GM21526 (cell line): ENCODE measurements at regions not wholly inside any gene's neighbourhood (a gene's known extent, or its start where the extent isn't known, plus 50 kb on each side); places are given as distances from the start of the nearest gene placed in this dataset.

Experiments used
- ATAC-seq: cut with Tn5 transposase; IDR thresholded peaks from one replicate; pipeline ENCODE4 v1.9.1; 2021; ENCODE audit warnings: moderate library complexity; ENCODE audit not compliant: unreplicated experiment, low FRiP score

GRCh38 chr6:6704103-6705060, 115.9 kb downstream of the LY86 start:
- ATAC-seq: no peak

- ATAC-seq: no peak
These were observed 116.5 kb downstream of the LY86 start for GRCh38 chr6:6705061-6705425.

DNA sequence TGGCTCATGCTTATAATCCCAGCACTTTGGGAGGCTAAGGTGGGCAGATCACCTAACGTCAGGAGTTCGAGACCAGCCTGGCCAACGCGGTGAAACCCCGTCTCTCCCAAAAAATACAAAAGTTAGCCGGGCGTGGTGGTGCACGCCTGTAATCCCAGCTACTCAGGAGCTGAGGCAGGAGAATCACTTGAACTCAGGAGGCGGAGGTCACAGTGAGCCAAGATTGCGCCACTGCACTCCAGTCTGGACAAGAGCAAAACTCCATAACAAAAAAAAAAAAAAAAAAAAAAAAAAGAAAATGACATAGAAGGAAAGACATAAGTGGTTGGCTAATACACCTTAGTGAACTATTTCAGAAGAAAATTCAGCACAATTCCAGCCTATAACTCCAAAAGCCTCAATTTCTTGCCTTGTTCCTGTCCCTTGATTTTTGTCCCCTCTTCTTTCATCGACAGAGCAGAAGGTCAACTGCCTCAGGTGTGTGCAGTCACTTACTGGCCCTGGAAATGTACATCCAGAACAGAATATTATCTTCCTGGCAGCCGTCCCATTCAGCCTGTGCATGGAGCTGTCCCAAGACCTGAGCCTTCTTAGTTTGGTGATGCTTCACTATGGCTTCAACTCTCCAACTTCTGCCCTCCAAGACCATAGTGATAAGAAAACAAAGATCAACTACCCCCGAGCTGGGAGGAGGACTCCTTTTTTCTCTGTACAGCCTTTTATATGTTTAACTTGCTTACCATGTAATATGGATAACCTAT, 117.6 kb downstream of the LY86 start:
- ATAC-seq: no peak

DNA sequence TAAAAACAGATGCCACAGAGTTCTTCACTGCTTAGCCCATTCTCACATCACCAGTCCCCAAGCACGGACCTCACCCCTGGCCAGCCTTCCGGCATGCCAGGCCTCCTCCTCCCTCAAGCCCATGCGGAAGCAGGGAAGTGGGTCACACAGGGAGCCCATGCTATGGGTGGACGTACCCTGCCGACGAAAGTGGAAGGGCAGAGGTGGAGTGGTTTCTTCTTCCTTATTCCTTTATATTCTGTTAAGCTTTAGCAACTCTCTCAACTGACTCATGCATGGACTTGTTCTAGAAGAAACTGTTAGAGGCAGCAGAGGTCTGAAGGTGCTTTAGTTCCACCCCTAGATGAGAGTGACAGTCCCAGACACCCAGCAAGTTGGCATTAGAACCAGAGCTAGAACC, 118.6 kb downstream of the LY86 start:
- ATAC-seq: no peak

GRCh38 chr6:6709106-6709505, 120.6 kb downstream of the LY86 start:
- no peak for ATAC-seq

GRCh38 chr6:6711031-6711785, 122.7 kb downstream of the LY86 start:
- ATAC-seq: no peak

DNA sequence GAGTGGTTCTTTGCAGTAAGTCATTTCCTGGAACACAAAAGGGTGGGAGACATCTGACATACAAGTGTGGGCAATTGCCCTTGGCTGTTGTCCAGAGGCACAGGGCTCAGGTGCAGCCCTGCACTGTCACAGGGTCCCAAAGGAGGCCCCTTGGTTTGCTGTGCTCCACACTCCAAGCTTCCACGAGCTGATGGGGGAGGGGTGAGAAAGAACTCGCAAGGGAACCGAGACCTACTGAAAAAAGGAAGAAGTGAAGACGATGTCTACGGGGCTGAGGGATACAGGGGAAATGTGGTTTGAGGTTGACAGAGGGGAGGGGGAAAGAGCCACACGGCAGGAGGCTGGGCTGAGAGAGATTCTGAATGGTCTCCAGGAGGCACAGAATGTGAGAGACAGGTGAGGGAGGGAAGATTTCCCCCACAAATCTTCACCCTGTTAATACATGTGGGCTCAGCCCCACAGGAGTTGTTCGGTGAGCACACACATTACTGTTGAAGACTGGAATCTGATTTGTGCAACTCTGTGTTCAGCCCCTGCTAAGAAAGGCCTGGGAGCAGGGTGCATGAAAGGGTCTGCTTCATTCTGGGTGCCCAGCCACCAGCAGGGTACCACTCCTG, 123.4 kb downstream of the LY86 start:
- no peak for ATAC-seq

DNA sequence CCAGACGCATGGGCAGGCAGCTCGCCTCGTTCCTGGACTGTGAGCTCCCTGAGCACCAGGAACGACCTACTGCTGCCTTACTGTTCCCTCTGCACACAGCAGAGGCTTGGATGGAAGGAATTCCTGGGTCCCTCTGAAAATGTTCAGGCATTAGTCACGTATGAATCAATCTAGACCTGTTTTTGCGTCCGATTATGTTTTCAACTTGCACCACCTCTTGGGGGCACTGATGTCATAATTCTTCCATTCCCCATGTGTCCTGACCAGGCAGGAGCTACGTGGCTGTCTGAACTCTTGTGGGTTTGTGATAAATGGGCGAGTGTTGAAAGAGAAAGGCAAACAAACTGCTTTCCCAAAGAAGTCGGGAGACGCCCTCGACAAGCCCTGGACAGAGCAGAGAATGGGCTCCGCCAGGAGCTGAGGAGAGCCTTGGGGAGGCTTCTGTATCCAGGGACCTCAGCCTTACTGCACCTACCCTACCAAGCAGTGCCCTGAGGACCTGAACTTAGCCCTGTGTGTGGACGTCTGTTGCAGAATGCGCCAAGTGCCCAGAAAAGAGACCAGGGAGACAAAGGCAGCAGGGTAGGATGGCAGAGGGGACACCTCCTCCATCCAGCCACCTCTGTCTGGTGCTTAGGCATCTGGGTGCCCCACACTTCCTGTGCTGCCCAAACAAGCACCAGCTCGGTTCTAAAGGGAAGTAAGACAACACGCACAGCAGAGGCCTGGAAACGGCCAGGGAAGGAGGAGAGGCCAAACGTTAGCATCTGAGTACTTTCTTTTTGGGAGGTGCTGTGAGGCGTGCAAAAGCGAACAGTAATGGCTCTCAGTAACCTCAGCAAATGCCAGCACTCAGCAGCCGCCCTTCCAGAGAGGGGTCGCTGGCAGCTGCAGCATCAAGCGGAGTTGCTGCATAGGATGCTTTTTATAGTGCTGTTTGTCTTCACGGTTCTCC, 124.2 kb downstream of the LY86 start:
- no peak for ATAC-seq

DNA sequence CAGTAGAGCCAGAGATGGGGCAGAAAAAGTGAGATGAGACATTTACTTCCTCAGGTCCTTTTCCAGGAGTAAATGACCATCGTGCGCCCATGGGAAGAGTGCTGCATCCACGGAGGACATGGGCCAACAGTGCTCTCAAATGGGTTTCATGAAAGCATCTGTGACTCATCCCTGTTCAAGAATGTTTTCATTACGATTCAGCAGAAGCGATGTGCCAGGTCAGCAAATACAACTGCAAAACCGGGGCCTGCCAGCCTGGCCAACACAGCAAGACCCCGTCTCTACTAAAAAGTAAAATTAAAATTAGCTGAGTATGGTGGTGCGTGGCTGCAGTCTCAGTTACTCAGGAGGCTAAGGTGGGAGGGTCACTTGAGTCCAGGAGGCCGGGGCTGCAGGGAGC, 125.1 kb downstream of the LY86 start:
- ATAC-seq: no peak

- ATAC-seq: no peak
These were observed 125.8 kb downstream of the LY86 start for GRCh38 chr6:6714118-6714897.

DNA sequence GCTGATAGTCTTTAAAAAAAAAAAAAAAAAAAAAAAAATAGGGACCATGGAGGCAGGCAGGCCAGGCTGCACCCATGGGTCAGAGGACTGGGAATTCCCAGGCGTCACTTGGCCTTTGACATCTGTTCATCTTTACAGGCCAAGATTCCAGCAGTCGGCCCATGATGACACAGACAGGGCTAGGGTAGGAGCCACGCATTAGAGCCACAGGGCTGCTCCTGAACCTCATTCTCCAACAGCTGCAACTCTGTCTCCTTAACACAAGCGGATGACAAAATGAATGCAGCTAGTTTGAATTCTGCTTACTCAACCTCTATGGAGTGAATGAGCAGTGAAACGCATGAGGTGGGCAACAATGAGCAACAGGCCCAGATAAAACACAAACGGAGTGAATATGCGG, 126.4 kb downstream of the LY86 start:
- ATAC-seq: no peak

DNA sequence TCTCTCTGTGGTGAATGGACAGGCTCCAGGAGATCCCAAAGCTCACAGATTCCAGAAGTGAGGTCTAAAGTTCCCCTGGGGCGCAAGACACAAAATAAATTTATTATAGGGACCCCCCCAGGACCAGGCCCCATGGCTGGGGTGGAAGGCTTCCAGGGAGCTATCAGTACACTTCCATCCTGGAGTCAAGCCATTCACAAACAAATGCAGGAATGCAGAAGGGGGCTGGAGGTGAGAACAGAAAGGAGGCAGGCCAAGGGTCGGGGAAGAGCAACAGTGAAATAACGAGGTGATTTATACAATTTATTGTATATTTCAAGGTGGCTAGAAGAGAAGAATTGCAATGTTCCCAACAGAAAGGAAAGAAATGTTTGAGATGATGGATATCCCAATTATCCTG, 126.9 kb downstream of the LY86 start:
- no peak for ATAC-seq

- no peak for ATAC-seq
These were observed 128.7 kb downstream of the LY86 start for GRCh38 chr6:6716998-6717763.

GRCh38 chr6:6717953-6718352, 129.4 kb downstream of the LY86 start:
- no peak for ATAC-seq

DNA sequence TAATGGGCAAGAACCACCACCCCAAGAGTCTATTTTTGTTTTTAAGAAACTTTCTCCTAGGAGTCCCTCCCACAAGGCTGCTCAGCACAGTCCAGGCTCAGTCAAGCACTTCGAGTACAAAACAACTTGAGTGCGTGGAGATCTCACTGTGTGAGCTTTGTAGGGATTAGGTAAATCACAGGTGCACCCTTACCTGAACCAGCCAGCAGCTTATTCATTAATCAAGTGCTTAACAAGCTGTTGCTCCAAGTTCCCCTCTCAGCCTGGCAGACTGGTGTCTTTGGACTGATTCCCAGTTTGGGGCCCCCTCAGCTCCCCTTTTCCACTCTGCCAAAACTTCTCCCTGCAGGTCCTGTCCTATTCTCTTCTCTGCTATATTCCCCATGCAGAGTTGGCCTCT, 133.1 kb downstream of the LY86 start:
- ATAC-seq: no peak

DNA sequence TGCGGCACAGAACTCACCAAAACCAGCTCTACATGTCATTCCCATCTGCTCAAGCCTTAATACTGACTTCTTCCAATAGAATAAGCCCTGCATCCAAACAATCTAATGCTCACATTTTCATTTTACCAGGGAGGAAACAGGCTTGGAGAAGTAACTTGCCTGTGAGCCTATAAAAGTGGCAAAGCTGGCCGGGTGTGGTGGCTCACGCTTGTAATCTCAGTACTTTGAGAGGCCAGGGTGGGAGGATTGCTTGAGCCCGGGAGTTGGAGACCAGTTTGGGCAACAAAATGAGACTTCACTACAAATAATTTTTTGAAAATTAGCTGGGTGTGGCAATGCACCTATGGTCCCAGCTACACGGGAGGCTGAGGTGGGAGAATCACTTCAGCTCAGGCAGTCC, 133.7 kb downstream of the LY86 start:
- no peak for ATAC-seq

DNA sequence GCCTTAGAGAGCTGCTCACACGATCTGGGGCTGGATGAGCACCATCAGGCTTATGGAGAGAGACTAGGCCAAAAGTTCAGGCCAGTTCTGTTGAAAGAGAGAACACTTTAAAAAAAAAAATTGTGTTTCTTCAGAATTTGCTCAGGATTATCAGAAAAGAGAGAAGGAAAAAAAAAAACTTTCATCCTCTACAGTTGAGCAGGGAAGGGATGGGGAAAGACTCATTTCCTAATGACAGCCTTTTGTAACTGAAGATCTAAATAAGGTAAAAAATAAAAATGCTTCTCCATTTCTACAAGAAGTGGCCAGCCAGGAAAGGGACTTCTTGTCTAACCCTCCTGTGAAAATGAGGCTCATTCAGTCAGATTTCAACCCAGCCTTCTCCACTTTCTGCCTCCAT, 134.8 kb downstream of the LY86 start:
- no peak for ATAC-seq

GRCh38 chr6:6723921-6724538, 135.5 kb downstream of the LY86 start:
- ATAC-seq: no peak
